Loucy (cell line): ENCODE measurements at regions not wholly inside any gene's neighbourhood (a gene's known extent, or its start where the extent isn't known, plus 50 kb on each side); places are given as distances from the start of the nearest gene placed in this dataset.

Experiments used
- EZH2phosphoT487 ChIP-seq: fragments of 200-600 bp; IDR thresholded peaks from 2 replicates; pipeline ENCODE4 v1.6.1; 2018; ENCODE audit warnings: antibody characterized with exemption, mild to moderate bottlenecking, moderate library complexity, borderline replicate concordance
- TF ChIP-seq, protein P1 (sequence below): fragments of 200-600 bp; sonication (generic); conservative IDR thresholded peaks from 2 replicates; pipeline ENCODE4 v1.5.1; 2014; ENCODE audit warnings: mild to moderate bottlenecking, antibody characterized with exemption, low read length

DNA sequence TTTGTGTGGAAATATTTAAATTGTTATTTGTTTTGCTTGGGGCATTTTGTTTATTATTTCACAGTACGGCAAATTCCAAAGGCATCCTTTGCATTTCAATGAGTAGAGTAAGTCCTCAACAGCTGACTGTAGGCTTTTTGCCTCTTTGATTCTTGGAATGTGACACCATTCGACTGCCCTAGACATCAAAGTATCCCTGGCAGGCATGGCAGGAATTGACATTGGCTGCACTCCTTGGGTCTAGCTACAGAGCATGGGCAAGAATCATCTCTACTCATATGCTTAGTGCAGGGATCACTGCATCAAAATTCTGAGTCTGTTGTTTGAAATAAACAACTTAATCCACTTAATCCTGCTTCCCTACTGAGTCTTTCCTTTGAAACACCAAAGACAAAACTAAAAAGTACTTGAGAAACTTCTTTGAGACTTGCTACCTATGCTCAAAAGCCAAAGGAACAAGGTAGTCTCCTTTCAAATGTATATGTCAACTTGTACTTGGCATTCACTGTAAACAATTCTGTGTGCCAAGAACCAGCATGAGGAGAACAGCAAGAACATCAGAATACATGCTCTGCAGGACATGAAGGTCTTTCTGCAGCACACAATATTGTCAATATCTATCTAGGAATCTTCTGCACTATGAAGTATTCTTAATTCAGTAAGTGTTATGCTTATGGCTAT lies 1569.0 kb upstream of the FLRT2 start:
- TF ChIP-seq, protein P1, sequence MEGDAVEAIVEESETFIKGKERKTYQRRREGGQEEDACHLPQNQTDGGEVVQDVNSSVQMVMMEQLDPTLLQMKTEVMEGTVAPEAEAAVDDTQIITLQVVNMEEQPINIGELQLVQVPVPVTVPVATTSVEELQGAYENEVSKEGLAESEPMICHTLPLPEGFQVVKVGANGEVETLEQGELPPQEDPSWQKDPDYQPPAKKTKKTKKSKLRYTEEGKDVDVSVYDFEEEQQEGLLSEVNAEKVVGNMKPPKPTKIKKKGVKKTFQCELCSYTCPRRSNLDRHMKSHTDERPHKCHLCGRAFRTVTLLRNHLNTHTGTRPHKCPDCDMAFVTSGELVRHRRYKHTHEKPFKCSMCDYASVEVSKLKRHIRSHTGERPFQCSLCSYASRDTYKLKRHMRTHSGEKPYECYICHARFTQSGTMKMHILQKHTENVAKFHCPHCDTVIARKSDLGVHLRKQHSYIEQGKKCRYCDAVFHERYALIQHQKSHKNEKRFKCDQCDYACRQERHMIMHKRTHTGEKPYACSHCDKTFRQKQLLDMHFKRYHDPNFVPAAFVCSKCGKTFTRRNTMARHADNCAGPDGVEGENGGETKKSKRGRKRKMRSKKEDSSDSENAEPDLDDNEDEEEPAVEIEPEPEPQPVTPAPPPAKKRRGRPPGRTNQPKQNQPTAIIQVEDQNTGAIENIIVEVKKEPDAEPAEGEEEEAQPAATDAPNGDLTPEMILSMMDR, result no peak
- no peak for TF ChIP-seq EZH2phosphoT487
